Stomach (tissue), 4 donors: ENCODE measurements at regions not wholly inside any gene's neighbourhood (a gene's known extent, or its start where the extent isn't known, plus 50 kb on each side); places are given as distances from the start of the nearest gene placed in this dataset.

Source experiments
- CTCF ChIP-seq, 7 experiments: fragments of 450-650 bp in 4 of 7; fragments of 200-600 bp in 3 of 7; sonication (generic) in 3 of 7; IDR thresholded peaks; one replicate each; pipeline ENCODE4 v1.5.1; 2016 to 2019; ENCODE audit warnings: antibody characterized with exemption in 7 of 7, control low read depth in 2 of 7, mild to moderate bottlenecking in 1 of 7
- EP300 ChIP-seq: sonication (generic); formaldehyde crosslinking; IDR thresholded peaks from one replicate; pipeline ENCODE4 v1.6.1; 2017; ENCODE audit warnings: antibody characterized with exemption
- POLR2A ChIP-seq, 4 donors: fragments of 450-650 bp; IDR thresholded peaks; one replicate each; pipeline ENCODE4 v1.6.1; 2016; ENCODE audit warnings: antibody characterized with exemption in 4 of 4, control low read depth in 2 of 4, mild to moderate bottlenecking in 1 of 4, moderate library complexity in 1 of 4
- POLR2AphosphoS5 ChIP-seq, 3 donors: sonication (generic); formaldehyde crosslinking; IDR thresholded peaks; one replicate each; pipeline ENCODE4 v1.6.1; 2016; ENCODE audit warnings: antibody characterized with exemption in 3 of 3

- no peak for TF ChIP-seq POLR2AphosphoS5 (IDR thresholded peaks at IDR 0.05)
- no peak for TF ChIP-seq EP300
- TF ChIP-seq CTCF (IDR thresholded peaks at IDR 0.05), result no peak
- no peak for TF ChIP-seq POLR2A (IDR thresholded peaks at IDR 0.05)
Measured at GRCh38 chr7:115349635-115350034, 427.7 kb downstream of the MDFIC start.
